Right atrium auricular region (tissue), 2 donors: ENCODE measurements at regions not wholly inside any gene's neighbourhood (a gene's known extent, or its start where the extent isn't known, plus 50 kb on each side); places are given as distances from the start of the nearest gene placed in this dataset.
"Not testable (repeated sequence)": the region's sequence is repeated elsewhere in the genome, so short reads cannot be mapped to it uniquely, and the experiment has no call there.

ENCODE experiments used
- DNase-seq: peaks from one replicate; pipeline ENCODE4 v3.0.0-alpha.2; 2019; ENCODE audit warnings: low spot score
- H3K27ac ChIP-seq, 2 donors: fragments of 200-600 bp; sonication (generic); 1 replicate in 1 of 2; 2 replicates in 1 of 2; pipeline ENCODE4 v1.5.1; 2016 to 2019
- H3K27me3 ChIP-seq, 2 donors: fragments of 200-600 bp; sonication (generic); one replicate each; pipeline versions ENCODE4 v1.5.1 to v1.6.0; 2017 to 2019
- H3K36me3 ChIP-seq: fragments of 200-600 bp; sonication (generic); one replicate; pipeline ENCODE4 v1.5.1; 2016
- H3K4me1 ChIP-seq, 2 donors: fragments of 200-600 bp; sonication (generic); one replicate each; pipeline versions ENCODE4 v1.5.1 to v1.6.0; 2017 to 2019
- H3K4me3 ChIP-seq, 2 donors: fragments of 200-600 bp; sonication (generic); 1 replicate in 1 of 2; 2 replicates in 1 of 2; pipeline ENCODE4 v1.5.1; 2017 to 2019; ENCODE audit warnings: mild to moderate bottlenecking in 1 of 2, moderate library complexity in 1 of 2
- H3K9me3 ChIP-seq, 2 donors: fragments of 200-600 bp; sonication (generic); one replicate each; pipeline ENCODE4 v1.5.1; 2019
- TF ChIP-seq, protein P1 (sequence below), 2 donors: fragments of 200-600 bp; sonication (generic); IDR thresholded peaks; one replicate each; pipeline ENCODE4 v1.5.1; 2019; ENCODE audit warnings: antibody characterized with exemption in 2 of 2

- no peaks in the 10 kb centered on the region for H3K4me1 ChIP-seq
- H3K27me3 ChIP-seq = no peaks in the 10 kb centered on the region
- H3K36me3 ChIP-seq = no peaks in the 10 kb centered on the region
- no peak overlapping the region for H3K27ac ChIP-seq
- peaks cover 0 to 8% of the 10 kb centered on the region in 2 donors for H3K9me3 ChIP-seq
- TF ChIP-seq, protein P1, sequence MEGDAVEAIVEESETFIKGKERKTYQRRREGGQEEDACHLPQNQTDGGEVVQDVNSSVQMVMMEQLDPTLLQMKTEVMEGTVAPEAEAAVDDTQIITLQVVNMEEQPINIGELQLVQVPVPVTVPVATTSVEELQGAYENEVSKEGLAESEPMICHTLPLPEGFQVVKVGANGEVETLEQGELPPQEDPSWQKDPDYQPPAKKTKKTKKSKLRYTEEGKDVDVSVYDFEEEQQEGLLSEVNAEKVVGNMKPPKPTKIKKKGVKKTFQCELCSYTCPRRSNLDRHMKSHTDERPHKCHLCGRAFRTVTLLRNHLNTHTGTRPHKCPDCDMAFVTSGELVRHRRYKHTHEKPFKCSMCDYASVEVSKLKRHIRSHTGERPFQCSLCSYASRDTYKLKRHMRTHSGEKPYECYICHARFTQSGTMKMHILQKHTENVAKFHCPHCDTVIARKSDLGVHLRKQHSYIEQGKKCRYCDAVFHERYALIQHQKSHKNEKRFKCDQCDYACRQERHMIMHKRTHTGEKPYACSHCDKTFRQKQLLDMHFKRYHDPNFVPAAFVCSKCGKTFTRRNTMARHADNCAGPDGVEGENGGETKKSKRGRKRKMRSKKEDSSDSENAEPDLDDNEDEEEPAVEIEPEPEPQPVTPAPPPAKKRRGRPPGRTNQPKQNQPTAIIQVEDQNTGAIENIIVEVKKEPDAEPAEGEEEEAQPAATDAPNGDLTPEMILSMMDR (IDR thresholded peaks at IDR 0.05) = no peak
- no peak for DNase-seq
- no peak overlapping the region for H3K4me3 ChIP-seq
Measured at GRCh38 chr20:54793291-54793992, 318.0 kb downstream of the DOK5 start.

DNA sequence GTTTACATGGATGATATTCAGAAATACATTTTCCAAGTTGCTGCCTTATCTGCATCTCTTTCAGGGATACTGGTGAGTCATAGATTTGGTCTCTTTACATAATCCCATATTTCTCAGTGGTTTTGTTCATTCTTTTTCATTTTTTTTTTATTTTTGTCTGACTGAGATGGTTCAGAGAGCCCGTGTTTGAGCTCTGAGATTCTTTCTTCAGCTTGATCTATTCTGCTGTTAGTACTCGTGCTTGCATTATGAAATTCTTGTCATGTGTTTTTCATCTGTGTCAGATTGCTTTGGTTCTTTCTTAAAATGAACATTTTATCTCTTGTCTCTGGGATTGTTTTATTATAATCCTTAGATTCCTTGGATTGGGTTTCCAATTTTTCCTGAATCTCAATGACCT, 317.3 kb downstream of the DOK5 start:
- Histone ChIP-seq H3K36me3 (no peaks in the 10 kb centered on the region), H3K27me3 (no peaks in the 10 kb centered on the region), H3K27ac (no peak overlapping the region), H3K9me3 (peaks cover 0 to 11% of the 10 kb centered on the region in 2 donors), H3K4me3 (no peak overlapping the region), H3K4me1 (no peaks in the 10 kb centered on the region)
- DNase-seq = no peak
- TF ChIP-seq, protein P1 (IDR thresholded peaks at IDR 0.05) = no peak

- not testable (repeated sequence) for H3K4me1 ChIP-seq, DNase-seq, H3K36me3 ChIP-seq, H3K27ac ChIP-seq, H3K4me3 ChIP-seq, H3K27me3 ChIP-seq
- H3K9me3 ChIP-seq = peaks cover 0 to 11% of the 10 kb centered on the region in 2 donors
Measured at GRCh38 chr20:54788260-54788659, 312.9 kb downstream of the DOK5 start.

- H3K36me3 ChIP-seq, H3K27ac ChIP-seq, H3K27me3 ChIP-seq, H3K9me3 ChIP-seq, DNase-seq, H3K4me1 ChIP-seq, H3K4me3 ChIP-seq: not testable (repeated sequence)
Measured at GRCh38 chr20:54782758-54783157, 307.4 kb downstream of the DOK5 start.

GRCh38 chr20:54774426-54774825, 299.0 kb downstream of the DOK5 start:
- Histone ChIP-seq H3K9me3 (no peaks in the 10 kb centered on the region), H3K36me3 (no peaks in the 10 kb centered on the region), H3K4me1 (no peaks in the 10 kb centered on the region), H3K4me3 (no peak overlapping the region), H3K27me3 (no peaks in the 10 kb centered on the region), H3K27ac (no peak overlapping the region)
- TF ChIP-seq, protein P1 (IDR thresholded peaks at IDR 0.05) = no peak
- DNase-seq = no peak

GRCh38 chr20:54773643-54774000, 298.2 kb downstream of the DOK5 start:
- Histone ChIP-seq H3K4me1 (no peaks in the 10 kb centered on the region), H3K27me3 (no peaks in the 10 kb centered on the region), H3K9me3 (no peaks in the 10 kb centered on the region), H3K4me3 (no peak overlapping the region), H3K27ac (no peak overlapping the region), H3K36me3 (no peaks in the 10 kb centered on the region)
- TF ChIP-seq, protein P1 (IDR thresholded peaks at IDR 0.05) = no peak
- DNase-seq = no peak
